Endothelial cell of umbilical vein (primary cell): ENCODE measurements at regions not wholly inside any gene's neighbourhood (a gene's known extent, or its start where the extent isn't known, plus 50 kb on each side); places are given as distances from the start of the nearest gene placed in this dataset.

Source experiments
- BruUV-seq: library from RNA; stranded (reverse); fragments of 400-500 nt; replicated peaks from 2 replicates; lab custom pipeline; 2021; lab: Mats Ljungman, UMichigan
- CTCF ChIA-PET: fragments of 300-600, 350-600 bp; sonication (Branson Sonifier 250); formaldehyde crosslinking; loops from one replicate; lab custom pipeline; 2021; ENCODE audit warnings: antibody characterized with exemption, inconsistent platforms; lab: Charles Lee
- POLR2A ChIA-PET: fragments of 300-600, 350-600 bp; sonication (Branson Sonifier 250); formaldehyde crosslinking; loops from one replicate; lab custom pipeline; 2021; ENCODE audit warnings: antibody characterized with exemption, inconsistent platforms; lab: Charles Lee
- DNase-seq: peaks from one replicate; pipeline ENCODE4 v3.0.0-alpha.2; 2011; ENCODE audit warnings: low read depth, low spot score
- FAIRE-seq: peaks from 2 replicates; lab custom pipeline; 2011; peaks lifted over from hg19 to GRCh38; lab: Jason Lieb, UNC
- H2AFZ ChIP-seq: 2 replicates; pipeline ENCODE4 v1.6.0; 2012; ENCODE audit warnings: low read depth, low read length, control low read depth, inconsistent platforms
- H3K27ac ChIP-seq: 2 replicates; pipeline ENCODE4 v1.5.1; 2011; ENCODE audit warnings: low read depth, mild to moderate bottlenecking, control low read depth, low read length, moderate library complexity; ENCODE audit not compliant: insufficient read depth
- H3K27me3 ChIP-seq, 2 experiments: 2 replicates each; pipeline versions ENCODE4 v1.6.0 to v1.6.1; 2011; ENCODE audit warnings: low read length in 2 of 2, mixed read lengths in 1 of 2; ENCODE audit not compliant: control insufficient read depth in 2 of 2, insufficient read depth in 2 of 2
- H3K36me3 ChIP-seq, 2 experiments: 2 replicates in 1 of 2; 3 replicates in 1 of 2; pipeline ENCODE4 v1.5.1; 2011; ENCODE audit warnings: low read length in 2 of 2, mild to moderate bottlenecking in 1 of 2, moderate library complexity in 1 of 2; ENCODE audit not compliant: control insufficient read depth in 2 of 2, insufficient read depth in 2 of 2; ENCODE audit errors: extremely low read depth in 1 of 2
- H3K4me1 ChIP-seq: 3 replicates; pipeline ENCODE4 v1.5.1; 2011; ENCODE audit warnings: mild to moderate bottlenecking, low read length; ENCODE audit not compliant: control insufficient read depth, insufficient read depth; ENCODE audit errors: extremely low read depth
- H3K4me2 ChIP-seq: 2 replicates; pipeline ENCODE4 v1.6.1; 2011; ENCODE audit warnings: low read length, control low read depth, mixed read lengths; ENCODE audit not compliant: insufficient read depth
- H3K4me3 ChIP-seq, 3 experiments: fragments of 200-600 bp in 1 of 3; sonication (generic), shearing (Covaris generic) in 1 of 3; replicated peaks in 1 of 3; 2 replicates each; pipeline ENCODE4 v1.5.1; 2011 to 2016; ENCODE audit warnings: control low read depth in 3 of 3, low read length in 3 of 3, mild to moderate bottlenecking in 2 of 3, inconsistent platforms in 1 of 3, low read depth in 1 of 3, moderate library complexity in 1 of 3; ENCODE audit not compliant: insufficient read depth in 1 of 3
- H3K79me2 ChIP-seq: 2 replicates; pipeline ENCODE4 v1.6.0; 2012; ENCODE audit warnings: low read length, inconsistent platforms; ENCODE audit not compliant: control insufficient read depth, insufficient read depth
- H3K9ac ChIP-seq: replicated peaks from 2 replicates; pipeline ENCODE3; 2011; ENCODE audit warnings: low read length, control low read depth; ENCODE audit not compliant: insufficient read depth; ENCODE audit errors: extremely low read depth
- H3K9me1 ChIP-seq: replicated peaks from 3 replicates; pipeline ENCODE4 v1.6.0; 2011; ENCODE audit warnings: mild to moderate bottlenecking, low read length; ENCODE audit not compliant: control insufficient read depth, insufficient read depth; ENCODE audit errors: extremely low read depth
- H3K9me3 ChIP-seq: replicated peaks from 2 replicates; pipeline ENCODE4 v1.5.1; 2012; ENCODE audit warnings: low read length, inconsistent platforms; ENCODE audit not compliant: control insufficient read depth, insufficient read depth
- H4K20me1 ChIP-seq: replicated peaks from 2 replicates; pipeline ENCODE3; 2011; ENCODE audit warnings: mild to moderate bottlenecking, low read length; ENCODE audit not compliant: control insufficient read depth, insufficient read depth; ENCODE audit errors: extremely low read depth
- EZH2 ChIP-seq: IDR thresholded peaks from 2 replicates; pipeline ENCODE4 v1.6.1; 2012; ENCODE audit warnings: borderline replicate concordance, low read depth, mild to moderate bottlenecking, moderate library complexity, low read length, inconsistent platforms; ENCODE audit not compliant: severe bottlenecking
- FOS ChIP-seq: IDR thresholded peaks from 2 replicates; pipeline ENCODE4 v1.6.1; 2011; ENCODE audit warnings: mild to moderate bottlenecking, low read length, moderate library complexity, borderline replicate concordance; ENCODE audit not compliant: insufficient read depth
- GATA2 ChIP-seq: IDR thresholded peaks from 2 replicates; pipeline ENCODE4 v1.7.0; 2011; ENCODE audit warnings: low read depth, mild to moderate bottlenecking, moderate library complexity, mixed read lengths, low read length; ENCODE audit not compliant: insufficient read length, insufficient read depth
- JUN ChIP-seq: IDR thresholded peaks from 2 replicates; pipeline ENCODE4 v1.6.1; 2011; ENCODE audit warnings: borderline replicate concordance, low read depth; ENCODE audit not compliant: insufficient read length, insufficient read depth
- MYC ChIP-seq: IDR thresholded peaks from one replicate; pipeline ENCODE4 v1.6.1; 2011; ENCODE audit warnings: mild to moderate bottlenecking, low read depth, low read length
- POLR2A ChIP-seq: IDR thresholded peaks from 2 replicates; pipeline ENCODE4 v1.6.1; 2012; ENCODE audit warnings: low read depth, mild to moderate bottlenecking, control low read depth, low read length
- POLR2AphosphoS5 ChIP-seq: IDR thresholded peaks from 2 replicates; pipeline ENCODE4 v1.6.1; 2012; ENCODE audit warnings: low read depth, mild to moderate bottlenecking, control low read depth, low read length, moderate library complexity; ENCODE audit not compliant: insufficient read depth
- dilution Hi-C: fragments of 300-500 bp; cut with MboI; formaldehyde crosslinking; loops from one replicate; pipeline ENCODE4 v1.15.0; 2019; ENCODE audit warnings: low sequenced_read_pairs; ENCODE audit not compliant: extremely low pct_ligation_motif_present
- intact Hi-C: fragments of 100-400 bp; cut with micrococcal nuclease; formaldehyde crosslinking; loops from one replicate; pipeline ENCODE4 v1.10.0; 2022
- TF ChIP-seq, protein P1 (sequence below), 2 donors: IDR thresholded peaks; 1 replicate in 1 of 2; 2 replicates in 1 of 2; pipeline ENCODE4 v1.5.1; 2011; ENCODE audit warnings: low read length in 2 of 2, mild to moderate bottlenecking in 2 of 2, moderate library complexity in 2 of 2, control low read depth in 1 of 2, inconsistent platforms in 1 of 2, low read depth in 1 of 2; ENCODE audit not compliant: insufficient read depth in 1 of 2; ENCODE audit errors: extremely low read depth in 1 of 2
- TF ChIP-seq, protein P2 (sequence below): IDR thresholded peaks from 2 replicates; pipeline ENCODE4 v1.6.1; 2011; ENCODE audit not compliant: insufficient read depth, insufficient read length

DNA sequence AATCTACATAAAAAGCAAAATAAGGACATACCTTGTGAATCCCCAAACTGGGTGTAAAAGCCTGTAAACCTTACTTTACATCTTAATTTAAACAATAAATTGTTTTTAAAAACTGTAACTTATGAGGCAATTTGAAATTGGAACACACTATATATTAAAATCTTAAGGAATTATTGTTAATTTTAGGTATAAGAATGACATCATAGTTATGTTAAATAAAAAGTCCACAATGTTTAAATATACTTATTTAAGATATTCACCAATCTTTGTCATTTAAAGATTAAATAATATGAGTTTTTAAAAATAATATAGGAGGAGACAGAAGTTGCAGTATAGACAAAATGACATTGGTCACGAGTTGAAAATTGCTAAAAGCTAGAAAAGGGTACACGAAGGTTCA is 621.9 kb upstream of the POU3F2 start:
- CTCF ChIA-PET = no interaction called here
- POLR2A ChIA-PET = no interaction called here
- TF ChIP-seq POLR2A (no peak), FOS (no peak), GATA2 (no peak), JUN (no peak), MYC (no peak), EZH2 (no peak), POLR2AphosphoS5 (no peak)
- TF ChIP-seq, protein P1, sequence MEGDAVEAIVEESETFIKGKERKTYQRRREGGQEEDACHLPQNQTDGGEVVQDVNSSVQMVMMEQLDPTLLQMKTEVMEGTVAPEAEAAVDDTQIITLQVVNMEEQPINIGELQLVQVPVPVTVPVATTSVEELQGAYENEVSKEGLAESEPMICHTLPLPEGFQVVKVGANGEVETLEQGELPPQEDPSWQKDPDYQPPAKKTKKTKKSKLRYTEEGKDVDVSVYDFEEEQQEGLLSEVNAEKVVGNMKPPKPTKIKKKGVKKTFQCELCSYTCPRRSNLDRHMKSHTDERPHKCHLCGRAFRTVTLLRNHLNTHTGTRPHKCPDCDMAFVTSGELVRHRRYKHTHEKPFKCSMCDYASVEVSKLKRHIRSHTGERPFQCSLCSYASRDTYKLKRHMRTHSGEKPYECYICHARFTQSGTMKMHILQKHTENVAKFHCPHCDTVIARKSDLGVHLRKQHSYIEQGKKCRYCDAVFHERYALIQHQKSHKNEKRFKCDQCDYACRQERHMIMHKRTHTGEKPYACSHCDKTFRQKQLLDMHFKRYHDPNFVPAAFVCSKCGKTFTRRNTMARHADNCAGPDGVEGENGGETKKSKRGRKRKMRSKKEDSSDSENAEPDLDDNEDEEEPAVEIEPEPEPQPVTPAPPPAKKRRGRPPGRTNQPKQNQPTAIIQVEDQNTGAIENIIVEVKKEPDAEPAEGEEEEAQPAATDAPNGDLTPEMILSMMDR (IDR thresholded peaks at IDR 0.05; ENCODE audit: extremely low read depth in 1 of 2, insufficient read depth in 1 of 2, low read depth in 1 of 2, low read length in 2 of 2) = no peak
- TF ChIP-seq, protein P2, sequence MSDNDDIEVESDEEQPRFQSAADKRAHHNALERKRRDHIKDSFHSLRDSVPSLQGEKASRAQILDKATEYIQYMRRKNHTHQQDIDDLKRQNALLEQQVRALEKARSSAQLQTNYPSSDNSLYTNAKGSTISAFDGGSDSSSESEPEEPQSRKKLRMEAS = no peak
- Histone ChIP-seq H3K9me1 (no peaks in the 10 kb centered on the region), H3K36me3 (no peaks in the 10 kb centered on the region), H3K9me3 (no peaks in the 10 kb centered on the region), H3K79me2 (no peaks in the 10 kb centered on the region), H3K27ac (no peak overlapping the region), H3K4me2 (no peak overlapping the region), H3K4me1 (no peaks in the 10 kb centered on the region), H3K4me3 (no peak overlapping the region), H3K27me3 (no peaks in the 10 kb centered on the region), H3K9ac (no peak overlapping the region), H2AFZ (no peak overlapping the region), H4K20me1 (no peaks in the 10 kb centered on the region)
- intact Hi-C loops (no loop called here), dilution Hi-C loops (no loop called here)
- BruUV-seq = no TSS peak
- DNase-seq (no peak), FAIRE-seq (no peak)
